ENCODE measurements at regions not wholly inside any gene's neighbourhood (a gene's known extent, or its start where the extent isn't known, plus 50 kb on each side); places are given as distances from the start of the nearest gene placed in this dataset.
"Not testable (repeated sequence)": the region's sequence is repeated elsewhere in the genome, so short reads cannot be mapped to it uniquely, and the experiment has no call there.

DNA sequence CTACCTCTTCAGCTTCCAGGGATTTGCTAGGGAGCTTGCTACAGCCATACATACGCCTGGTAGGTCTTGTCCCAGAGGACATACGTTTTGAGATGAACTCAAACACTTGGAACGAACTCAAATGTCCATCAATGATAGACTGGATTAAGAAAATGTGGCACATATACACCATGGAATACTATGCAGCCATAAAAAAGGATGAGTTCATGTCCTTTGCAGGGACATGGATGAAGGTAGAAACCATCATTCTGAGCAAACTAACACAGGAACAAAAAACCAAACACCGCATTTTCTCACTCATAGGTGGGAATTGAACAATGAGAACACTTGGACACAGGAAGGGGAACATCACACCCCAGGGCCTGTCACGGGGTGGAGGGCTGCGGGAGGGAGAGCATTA is 68.6 kb upstream of the SGK1 start:
- H3K79me2 ChIP-seq (ENCODE audit: control insufficient read depth in 1 of 2, insufficient read depth in 2 of 2, low read length in 2 of 2); H2BK120ac ChIP-seq (replicated peaks; ENCODE audit: low read depth, low read length); FAIRE-seq; H2BK20ac ChIP-seq (ENCODE audit: low read length); H3K23me2 ChIP-seq (ENCODE audit: low read depth, low read length); H3K4me1 ChIP-seq (replicated peaks in 1 of 4; ENCODE audit: control insufficient read depth in 3 of 4, insufficient read depth in 4 of 4, low read length in 3 of 4); H3K79me1 ChIP-seq (ENCODE audit: low read depth, low read length); POLR2A ChIA-PET (ENCODE audit: partially characterized antibody); H3K27me3 ChIP-seq (replicated peaks in 1 of 4; ENCODE audit: control insufficient read depth in 3 of 4, extremely low read depth in 1 of 4, insufficient read depth in 3 of 4, low read length in 3 of 4); CTCF ChIA-PET (ENCODE audit: partially characterized antibody); H4K5ac ChIP-seq (ENCODE audit: insufficient read length, low read depth, low read length); H2BK15ac ChIP-seq (ENCODE audit: low read length); H4K91ac ChIP-seq (replicated peaks; ENCODE audit: insufficient read length, low read length); H3K27ac ChIP-seq (ENCODE audit: low read depth, low read length); H3K14ac ChIP-seq (ENCODE audit: insufficient read length); H3K23ac ChIP-seq (ENCODE audit: insufficient read length); H2BK5ac ChIP-seq (ENCODE audit: low read depth, low read length); H2AFZ ChIP-seq (ENCODE audit: low read length); H3K4ac ChIP-seq (replicated peaks; ENCODE audit: insufficient read length, low read depth, low read length); H3K4me2 ChIP-seq (ENCODE audit: insufficient read depth in 1 of 2, low read depth in 2 of 2, low read length in 2 of 2); H3K9me3 ChIP-seq (ENCODE audit: insufficient read depth in 2 of 2, low read depth in 1 of 2, low read length in 1 of 2); DNase-seq (ENCODE audit: low read depth in 1 of 2, low spot score in 2 of 2); H2BK12ac ChIP-seq (ENCODE audit: low read depth, low read length); H3K56ac ChIP-seq (replicated peaks; ENCODE audit: insufficient read length, low read depth, low read length); H3K9ac ChIP-seq (replicated peaks in 1 of 4; ENCODE audit: extremely low read depth in 1 of 4, low read depth in 3 of 4, low read length in 3 of 4); H3K4me3 ChIP-seq (ENCODE audit: extremely low read depth in 1 of 4, insufficient read depth in 2 of 4, low read depth in 3 of 4, low read length in 4 of 4); H2AK5ac ChIP-seq (ENCODE audit: low read depth, low read length); H3K36me3 ChIP-seq (ENCODE audit: control insufficient read depth in 2 of 4, insufficient read depth in 4 of 4, low read length in 3 of 4); H4K8ac ChIP-seq (ENCODE audit: extremely low read depth, insufficient read depth, low read length); H4K20me1 ChIP-seq (replicated peaks in 1 of 2; ENCODE audit: control insufficient read depth in 1 of 2, insufficient read depth in 2 of 2, low read length in 2 of 2); H3K18ac ChIP-seq (ENCODE audit: extremely low read depth, low read length): not testable (repeated sequence)
- 89% methylated on average over 5 of the region's 6 CpGs; no CpG with 5 or more reads in 1 of the 2 experiments for WGBS, 2 experiments (ENCODE audit: extremely low coverage in 1 of 2, insufficient coverage in 1 of 2, insufficient read length in 1 of 2, insufficient replicate concordance in 2 of 2, low coverage in 1 of 2, low lambda C conversion rate in 2 of 2, missing lambda C conversion rate in 1 of 2)
